ENCODE measurements at regions not wholly inside any gene's neighbourhood (a gene's known extent, or its start where the extent isn't known, plus 50 kb on each side); places are given as distances from the start of the nearest gene placed in this dataset.
A peak's percentile ranks its signal among the peaks of the same experiment; 100 is the strongest.

DNA sequence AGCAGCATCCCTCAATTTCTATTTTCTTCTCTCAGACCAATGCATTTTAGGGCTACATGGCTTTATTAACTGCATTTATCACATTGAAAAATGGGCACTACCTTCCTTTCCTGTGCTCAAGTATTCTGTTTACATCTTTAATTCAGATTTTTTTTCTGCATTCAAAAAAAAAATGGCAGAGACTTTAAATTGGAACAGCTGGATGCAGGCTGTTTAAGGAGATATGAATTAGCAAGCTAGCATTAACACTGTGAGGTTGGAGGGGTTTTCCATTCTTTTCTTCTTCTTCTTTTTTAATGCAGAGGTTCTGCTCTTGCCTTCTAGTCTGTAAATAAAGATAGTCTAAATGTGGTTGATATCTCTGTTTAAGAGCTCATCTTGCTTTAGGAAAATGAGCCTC is 242.9 kb upstream of the RBFOX1 start:
- no peak for DNase-seq

DNA sequence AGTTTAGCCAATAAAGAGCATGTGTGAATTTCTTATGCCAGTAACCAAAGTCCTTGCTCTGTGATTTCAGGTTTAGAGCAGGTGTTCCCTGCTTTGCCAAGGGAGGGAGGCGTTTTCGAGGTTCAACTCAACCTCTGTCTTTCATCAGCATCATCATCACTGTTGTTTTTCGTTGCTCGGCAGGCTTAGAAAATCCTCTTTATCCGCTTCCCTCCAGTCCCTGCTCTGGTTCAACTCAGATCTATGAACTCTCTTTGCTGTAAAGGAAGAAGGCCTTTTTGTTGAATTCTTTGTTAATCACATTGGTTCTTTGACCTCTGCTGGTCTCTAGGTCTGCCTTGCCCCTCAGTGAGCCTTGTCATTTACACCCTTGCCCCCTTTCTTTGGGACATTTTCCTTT is 243.9 kb upstream of the RBFOX1 start:
- no peak for DNase-seq

DNA sequence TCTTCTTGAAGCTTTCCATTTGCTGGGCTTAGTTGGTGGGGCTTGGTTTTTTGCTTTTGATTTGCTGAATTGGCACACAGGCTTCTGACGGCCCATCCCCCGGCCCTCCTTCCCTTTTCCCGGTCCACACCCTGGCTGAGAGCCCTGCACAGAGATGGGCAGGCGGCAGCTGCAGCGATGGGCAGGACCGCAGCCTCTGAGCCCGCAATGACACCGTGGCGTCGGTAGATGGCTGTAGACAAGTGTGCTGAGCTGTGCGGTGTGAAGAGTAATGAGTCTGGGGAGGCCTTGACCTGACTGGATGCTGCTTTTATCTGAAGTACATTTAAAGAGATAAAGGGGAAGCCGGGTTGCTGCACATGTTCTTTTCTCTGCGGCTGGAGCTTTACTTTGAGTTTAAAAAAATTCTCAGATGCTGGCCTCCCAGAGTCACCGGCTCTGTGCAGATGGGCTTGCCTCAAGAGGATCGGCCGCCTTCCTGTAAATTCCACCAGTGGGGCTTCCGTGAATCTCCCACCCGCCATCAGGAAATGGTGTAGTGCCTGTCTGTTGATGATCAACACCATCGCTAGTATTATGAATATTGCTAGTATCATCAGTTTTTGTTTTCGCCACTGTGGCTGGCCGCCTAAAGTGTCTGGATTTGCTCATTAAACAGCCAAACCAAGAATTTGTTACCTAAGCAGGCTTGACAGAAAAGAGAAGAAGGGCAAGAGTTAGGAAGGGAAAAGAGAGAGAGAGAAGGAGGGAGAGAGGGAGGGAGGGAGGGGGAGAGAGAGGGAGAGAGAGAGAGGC is 245.6 kb upstream of the RBFOX1 start:
- DNase-seq = peak; percentile 49

DNA sequence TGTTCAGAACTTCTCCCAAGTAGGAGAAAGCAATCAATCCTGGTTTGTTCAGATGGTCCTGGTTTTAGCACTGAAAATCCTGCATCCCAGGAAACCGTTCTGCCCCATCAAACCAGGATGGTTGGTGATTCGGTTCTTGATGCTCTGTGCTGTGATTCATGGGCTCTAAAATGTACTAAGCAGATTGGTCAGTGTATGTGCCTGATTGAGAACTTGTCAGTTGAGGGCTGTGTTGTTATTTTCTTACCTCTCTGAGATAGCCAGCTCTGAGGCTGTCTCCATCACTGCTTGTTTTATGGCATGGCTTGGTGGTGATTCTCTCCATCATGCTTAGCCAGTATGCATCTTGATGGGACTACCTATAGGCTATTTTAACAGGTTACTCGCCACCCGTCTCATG is 246.9 kb upstream of the RBFOX1 start:
- DNase-seq = no peak

DNA sequence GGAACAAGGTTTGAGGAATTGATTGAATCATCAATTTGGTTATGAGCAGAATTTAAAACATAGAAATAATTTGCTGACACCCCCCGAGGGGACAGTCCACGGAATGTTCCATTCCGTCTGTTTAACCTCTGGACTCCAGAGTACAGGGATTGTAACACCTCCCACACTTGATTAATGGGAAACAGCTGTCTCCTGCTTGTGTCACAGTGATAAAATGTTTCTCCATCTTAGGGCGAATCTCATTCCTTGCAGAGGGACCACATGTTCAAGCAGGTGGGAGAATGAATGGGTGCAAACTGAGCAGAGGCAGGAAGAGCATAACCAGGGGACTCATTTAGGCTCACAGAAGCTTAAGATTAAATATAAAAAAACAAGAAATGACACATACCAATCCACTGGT is 249.5 kb upstream of the RBFOX1 start:
- no peak for DNase-seq

DNA sequence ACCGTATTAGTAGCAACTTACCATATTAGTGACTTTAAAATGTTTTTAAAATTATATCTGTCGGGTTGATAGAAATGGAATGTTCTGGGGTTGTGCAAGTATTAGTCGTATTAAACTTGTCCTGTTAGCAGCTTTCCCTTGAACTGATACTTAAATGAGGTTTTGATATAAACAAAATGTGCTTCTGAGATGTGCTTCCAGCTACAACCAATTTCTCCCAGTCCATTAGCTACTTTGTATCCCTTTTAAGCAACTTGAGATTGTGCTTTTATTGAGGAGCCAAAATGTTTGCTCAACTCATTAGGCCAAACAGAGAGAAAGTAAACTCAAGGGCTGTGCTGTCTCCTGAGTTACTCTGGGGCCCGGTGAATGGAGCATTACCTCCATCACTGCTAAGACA is 255.0 kb upstream of the RBFOX1 start:
- no peak for DNase-seq

DNA sequence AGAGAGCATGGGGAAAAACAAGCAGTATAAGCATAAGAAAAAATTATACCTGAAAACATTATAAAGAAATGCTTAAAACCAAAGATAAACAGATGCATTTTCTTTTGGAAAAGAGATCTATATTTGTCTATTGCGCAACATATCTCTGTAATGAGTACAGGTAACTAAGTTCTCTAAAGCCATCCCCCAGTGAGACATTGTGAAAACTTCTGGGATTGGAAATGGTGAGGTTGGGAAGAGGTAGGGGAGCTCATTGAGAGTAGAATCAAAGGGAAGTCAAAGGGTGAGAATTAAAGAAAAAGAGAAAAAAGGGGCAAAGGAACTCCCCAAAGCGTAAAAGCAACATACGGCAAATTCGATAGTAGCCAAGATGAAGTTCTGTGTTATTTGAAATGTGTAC is 257.9 kb upstream of the RBFOX1 start:
- no peak for DNase-seq

DNA sequence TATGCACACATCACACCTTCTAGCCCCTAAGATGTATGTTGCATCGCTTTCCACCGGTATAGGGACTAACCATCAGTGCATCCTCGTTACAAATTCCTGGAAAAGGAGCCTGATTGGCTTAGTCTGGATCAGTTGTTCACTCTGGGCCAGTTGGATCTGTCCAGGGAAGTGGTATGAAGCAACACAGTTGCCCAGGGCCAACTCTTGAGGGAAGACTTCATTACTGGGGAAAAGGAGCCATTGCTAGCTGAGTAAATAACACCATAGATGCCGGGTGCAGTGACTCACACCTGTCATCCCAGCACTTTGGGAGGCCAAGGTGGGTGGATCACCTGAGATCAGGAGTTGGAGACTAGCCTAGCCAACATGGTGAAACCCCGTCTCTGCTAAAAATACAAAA is 275.2 kb upstream of the RBFOX1 start:
- DNase-seq = no peak

DNA sequence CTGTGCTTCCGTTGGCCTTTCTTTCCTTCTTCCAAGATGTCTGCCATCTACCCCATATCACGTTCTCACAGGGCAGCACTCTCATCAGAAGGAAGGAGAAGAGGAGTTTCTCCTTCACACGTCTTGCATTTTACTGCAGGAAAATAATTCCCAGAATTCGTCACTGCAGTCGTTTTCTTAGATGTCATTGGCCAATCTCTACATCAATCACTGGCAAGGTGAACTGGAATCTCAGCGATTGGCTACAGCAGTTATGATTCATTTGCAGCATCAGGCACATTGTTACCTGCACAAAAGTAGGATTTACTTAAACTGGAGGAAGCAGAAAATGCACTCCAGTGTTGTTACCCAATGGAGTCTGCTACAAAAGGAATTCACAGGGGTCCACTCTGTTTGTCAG is 277.2 kb upstream of the RBFOX1 start:
- DNase-seq = no peak

DNA sequence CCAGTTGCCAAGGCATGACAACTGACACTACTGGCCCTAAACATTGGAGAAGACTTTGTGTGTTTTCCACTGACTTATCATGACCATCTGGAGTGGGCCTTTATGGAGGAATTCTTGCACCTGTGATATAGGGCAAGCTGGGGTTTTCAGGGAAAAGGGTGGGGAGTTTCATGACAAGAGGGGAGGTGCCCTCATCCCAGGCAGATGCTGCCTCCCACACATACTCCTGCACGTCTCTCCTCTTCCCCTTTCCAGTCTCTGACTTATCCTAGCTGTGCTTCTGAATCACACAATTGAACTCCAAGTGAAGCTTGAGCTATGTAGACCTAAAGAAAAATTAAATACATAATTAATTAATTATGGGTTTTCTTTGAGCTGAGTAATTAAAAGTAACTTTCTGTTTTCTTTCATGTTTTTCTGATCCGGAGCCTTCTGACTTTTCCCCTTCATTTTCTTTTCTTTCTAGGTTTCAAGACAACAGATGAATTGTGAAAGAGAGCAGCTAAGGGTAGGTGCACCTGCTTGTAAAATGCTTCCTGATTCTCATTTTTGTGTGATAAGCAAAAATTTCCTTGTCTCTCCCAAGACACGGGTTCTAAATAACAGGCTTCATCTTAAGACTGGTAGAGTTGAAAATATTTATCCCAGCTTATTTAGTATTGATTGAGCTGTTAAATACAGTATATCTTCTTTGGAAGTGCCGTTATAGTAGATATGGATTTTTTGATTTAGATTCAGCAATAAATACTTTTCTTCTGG is 280.9 kb upstream of the RBFOX1 start:
- no peak for DNase-seq

DNA sequence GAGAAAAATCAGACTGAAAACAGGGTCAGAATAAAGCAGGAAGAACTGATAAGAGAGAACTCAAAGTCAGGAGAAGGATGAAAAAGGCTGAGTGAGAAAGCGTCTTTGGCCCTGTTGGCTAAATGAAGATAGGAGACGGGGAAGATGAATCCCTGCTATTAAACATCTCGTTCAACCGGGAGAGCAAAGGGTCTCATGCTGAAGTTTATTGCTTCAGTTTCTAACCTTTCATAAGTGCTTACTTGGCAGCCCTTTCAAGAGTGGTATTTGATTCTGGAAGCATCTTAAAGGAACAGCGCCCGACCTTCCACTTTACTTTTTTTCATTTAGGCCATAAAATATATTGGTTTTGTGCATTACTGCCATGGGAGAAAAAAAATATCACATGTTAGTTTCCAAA is 288.3 kb upstream of the RBFOX1 start:
- no peak for DNase-seq

DNA sequence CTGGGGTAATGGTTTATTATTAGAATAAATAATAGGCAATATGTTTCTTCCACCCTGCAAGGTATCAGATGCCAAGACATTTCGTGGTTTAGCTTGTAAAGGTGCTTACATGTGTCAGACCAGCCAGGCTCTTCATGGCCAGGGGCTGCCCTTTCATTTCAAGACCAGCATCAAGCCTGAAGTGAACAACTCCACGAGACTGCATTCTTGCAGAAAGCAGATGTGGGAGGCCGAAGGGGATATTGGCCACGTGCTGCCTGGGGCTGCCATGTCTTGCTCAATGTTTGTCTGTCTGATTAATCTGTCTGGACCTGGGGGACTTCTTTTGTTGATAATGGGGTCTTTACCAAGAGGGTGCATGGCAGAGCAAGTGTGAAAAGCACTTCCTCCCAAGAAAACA is 294.2 kb upstream of the RBFOX1 start:
- DNase-seq = no peak

DNA sequence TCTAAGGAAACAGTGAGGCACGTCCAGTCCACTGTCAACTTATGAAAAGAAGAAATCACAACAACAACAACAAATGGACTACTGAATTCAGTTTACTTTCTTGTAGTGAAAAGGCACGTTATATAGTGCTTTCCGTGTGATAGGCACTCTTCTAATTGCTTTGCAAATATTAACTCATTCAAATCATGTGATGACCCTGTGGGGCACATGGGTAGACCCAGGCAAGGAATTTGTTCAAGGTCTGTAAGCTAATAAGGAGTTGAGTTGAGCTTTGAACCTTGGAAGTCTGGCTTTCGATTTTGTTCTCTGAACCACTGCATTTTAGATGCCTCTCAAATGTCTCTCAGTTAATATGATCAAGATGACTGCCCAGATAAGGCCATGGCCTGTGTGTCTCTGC is 295.1 kb upstream of the RBFOX1 start:
- peak; percentile 7 for DNase-seq

DNA sequence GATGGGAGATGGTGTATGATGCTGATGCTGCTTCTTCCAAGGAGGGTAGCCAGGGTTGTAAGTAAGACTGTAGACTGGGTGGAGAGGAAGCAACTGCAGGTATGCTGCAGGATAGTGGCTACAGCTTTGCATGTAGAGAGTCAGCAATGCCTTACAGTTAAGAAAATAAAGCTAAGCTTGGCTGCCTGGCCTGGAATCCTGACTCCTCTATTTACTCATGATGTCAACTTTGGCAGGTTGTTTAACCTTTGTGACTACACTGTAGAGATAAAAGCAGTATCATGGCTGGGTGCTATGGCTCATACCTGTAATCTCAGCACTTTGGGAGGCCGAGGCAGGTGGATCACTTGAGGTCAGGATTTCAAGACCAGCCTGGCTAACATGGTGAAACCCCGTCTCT is 301.6 kb upstream of the RBFOX1 start:
- DNase-seq = no peak

DNA sequence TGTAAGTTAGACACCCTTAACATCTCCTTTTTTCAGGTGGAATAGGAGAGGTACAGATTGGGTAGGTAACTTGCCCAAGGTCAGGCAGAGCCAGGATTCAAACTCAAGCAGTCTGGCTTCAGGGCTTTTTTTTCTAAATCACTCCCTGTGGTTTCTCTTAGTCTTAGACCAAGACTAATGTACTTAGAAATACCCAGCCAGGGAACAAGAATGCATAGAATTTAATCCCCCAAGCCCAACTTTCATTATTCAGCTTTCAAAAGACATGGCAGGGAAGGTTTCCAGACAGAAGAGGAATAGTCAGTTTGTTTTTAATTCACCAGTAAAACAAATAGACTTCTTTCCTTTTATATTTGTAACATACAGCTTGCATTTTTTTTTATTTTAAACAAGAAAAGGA is 305.2 kb upstream of the RBFOX1 start:
- DNase-seq = no peak

DNA sequence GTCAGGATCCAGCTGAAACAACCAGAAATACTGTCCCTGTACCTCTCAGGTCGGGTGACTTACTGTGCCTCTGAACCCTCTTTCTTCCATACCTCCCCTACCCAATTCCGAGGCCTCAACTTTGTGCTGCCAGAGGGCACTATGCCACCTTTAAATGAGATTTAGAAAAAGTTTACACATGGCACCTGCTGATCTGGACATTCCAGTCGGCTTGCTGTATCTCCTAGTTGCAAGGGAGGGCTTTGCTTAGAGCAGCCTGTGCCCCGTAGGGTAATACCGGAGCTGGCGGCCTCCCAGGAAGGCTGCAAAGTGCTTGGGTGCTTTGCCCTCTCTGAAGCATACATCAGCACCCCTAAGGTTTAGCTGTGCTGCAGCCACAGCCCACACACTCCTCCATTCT is 306.0 kb upstream of the RBFOX1 start:
- DNase-seq = no peak

DNA sequence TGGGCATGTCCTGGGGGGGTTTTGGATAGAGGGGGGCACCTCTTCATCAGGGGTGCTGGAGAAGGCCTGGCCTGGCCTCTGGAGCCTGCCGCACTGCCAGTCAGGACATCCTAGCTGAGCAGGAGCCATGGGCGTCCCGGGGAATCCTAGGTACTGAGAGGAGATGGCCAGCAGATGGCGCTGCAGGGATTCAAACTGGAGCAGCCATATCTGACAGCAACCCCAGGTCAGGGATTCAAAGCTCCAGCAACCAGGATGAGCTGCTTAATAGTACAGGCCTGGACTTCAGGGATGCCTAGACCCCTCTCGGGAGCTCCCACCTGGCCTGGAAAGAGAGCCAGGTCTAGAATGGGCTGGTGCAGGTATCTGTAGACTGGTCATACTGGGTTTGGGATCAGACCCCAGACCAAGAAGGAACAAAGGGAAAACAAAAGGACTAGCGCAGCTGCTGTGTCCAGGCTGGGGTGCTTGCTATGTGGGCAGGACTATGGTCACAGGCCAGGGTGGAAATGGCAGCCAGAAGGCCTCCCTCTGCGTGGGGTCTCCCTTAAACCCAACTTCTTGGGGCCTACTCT is 306.9 kb upstream of the RBFOX1 start:
- DNase-seq = peak; percentile 37

DNA sequence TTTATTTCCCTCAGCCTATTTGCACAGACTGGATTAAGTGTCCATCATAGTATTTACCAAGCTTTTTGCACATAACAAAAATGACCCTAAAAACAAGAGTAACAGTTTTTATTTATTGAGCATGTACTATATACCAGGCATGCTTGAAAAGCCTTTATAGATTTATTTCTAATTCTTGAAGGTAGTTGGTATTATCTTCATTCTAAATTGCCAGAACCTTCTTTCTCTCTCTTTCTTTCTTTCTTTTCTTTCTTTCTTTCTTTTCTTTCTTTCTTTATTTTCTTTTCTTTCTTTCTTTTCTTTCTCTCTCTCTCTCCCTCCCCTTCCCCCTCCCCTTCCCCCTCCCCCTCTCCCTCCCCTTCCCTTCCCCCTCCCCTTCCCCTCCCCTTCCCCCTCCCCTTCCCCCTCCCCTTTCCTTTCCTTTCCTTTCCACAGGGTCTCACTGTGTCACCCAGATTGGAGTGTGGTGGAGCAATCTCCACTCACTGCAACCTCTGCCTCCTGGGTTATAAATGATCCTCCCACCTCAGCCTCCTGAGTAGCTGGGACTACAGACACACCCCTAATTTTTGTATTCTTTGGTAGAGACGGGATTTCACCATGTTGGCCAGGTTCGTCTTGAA is 310.9 kb upstream of the RBFOX1 start:
- DNase-seq = no peak

DNA sequence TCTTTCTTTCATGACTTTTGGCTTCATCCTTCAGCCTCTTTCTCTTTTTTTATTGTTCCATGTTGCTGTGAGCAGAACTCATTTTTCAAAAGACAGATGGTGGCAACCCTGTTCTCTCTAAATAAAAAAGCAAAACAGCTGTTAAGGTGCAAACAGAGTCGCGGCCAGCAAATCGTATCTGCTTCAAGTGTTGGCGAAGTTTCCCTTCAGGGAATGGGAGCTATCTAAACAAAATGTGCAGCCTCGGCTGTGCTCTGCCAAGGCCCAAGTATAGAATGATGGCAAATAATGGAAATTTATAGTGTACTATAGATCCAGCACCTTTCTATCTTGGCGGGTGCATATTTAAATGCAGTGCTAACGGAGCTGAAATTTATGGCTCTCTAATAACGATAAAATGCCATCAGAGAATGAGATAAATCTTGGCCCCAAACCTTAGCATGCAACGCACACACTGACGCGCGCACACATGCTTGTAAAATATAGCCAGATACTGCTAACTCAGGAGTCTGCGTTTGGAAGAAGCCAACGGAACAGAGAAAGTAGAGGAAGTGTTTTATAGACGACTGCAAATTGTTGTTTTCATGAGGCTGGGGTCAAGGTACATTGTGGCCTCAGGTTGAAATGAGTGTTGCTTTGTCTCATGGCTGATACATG is 315.5 kb upstream of the RBFOX1 start:
- DNase-seq = no peak

DNA sequence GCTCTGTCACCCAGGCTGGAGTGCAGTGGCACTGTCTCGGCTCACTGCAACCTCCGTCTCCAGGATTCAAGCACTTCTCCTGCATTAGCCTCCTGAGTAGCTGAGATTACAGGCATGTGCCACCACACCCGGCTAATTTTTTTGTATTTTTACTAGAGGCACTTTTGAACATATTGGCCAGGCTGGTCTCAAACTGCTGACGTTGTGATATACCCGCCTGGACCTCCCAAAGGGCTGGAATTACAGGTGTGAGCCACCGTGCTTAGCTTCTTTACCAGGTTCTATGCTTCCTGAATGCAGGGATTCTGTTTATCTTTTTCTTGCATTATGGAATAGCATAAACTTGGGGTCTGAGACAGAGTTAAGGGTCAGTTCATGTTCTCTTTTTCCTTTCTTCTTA is 317.9 kb upstream of the RBFOX1 start:
- no peak for DNase-seq

DNA sequence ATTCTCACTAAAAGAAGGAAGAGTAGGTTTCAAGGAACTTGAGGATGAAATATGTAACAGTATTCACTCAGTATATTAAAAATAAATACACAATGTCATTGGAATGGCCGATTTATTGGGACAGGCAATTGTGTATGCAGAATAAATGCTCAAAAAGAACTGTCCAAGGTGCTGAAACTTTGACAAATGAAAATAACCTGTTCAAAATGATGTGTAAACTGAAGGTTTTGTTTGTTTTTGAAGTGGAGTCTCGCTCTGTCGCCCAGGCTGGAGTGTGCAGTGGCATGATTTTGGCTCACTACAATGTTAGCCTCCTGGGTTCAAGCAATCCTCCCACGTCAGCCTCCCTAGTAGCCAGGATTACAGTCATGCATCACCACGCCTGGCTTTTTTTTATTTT is 318.7 kb upstream of the RBFOX1 start:
- DNase-seq = no peak

DNA sequence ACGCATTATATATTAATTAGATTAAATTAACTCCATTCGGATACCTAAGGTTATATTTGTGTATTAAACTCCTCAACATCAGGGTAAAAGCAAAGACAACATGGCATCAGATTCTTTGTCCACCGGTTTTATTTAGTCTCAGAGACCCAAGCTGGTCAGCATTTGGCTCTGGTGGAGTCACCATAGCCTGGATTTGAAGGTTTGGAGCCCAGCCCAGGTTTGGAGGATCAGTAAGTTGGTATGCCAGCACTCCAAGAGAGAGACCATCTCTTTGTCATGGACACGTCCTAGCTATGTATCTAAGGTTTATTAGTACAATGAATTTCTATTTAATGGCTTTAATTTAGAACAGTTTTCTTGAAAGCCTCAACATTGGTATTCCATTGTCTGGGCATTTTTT is 328.4 kb upstream of the RBFOX1 start:
- DNase-seq = no peak

DNA sequence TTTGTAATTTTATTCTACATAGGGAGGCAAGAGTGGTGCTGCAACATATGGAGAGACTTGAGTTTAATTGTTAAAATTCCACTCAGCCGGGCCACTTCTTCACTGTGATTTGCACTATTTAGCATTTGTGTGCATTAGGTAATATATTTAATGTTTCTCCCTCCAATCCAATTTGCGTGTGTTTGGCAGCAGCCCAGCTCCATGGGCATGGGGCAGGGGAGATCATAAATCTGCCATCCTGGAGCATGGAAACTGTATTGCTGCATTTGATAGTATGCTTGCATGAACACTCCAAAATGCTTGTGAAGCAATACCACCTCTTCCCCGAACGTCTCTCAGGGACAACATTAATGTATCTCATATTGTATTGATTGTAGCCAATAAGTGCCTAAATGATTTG is 339.1 kb upstream of the RBFOX1 start:
- peak; percentile 31 for DNase-seq

Data from NCI-H748 treated with DMSO at 0.1 percent for 48 hours (cell line).